ENCODE measurements at regions not wholly inside any gene's neighbourhood (a gene's known extent, or its start where the extent isn't known, plus 50 kb on each side); places are given as distances from the start of the nearest gene placed in this dataset.
A peak's percentile ranks its signal among the peaks of the same experiment; 100 is the strongest.
"Not testable (repeated sequence)": the region's sequence is repeated elsewhere in the genome, so short reads cannot be mapped to it uniquely, and the experiment has no call there.

DNA sequence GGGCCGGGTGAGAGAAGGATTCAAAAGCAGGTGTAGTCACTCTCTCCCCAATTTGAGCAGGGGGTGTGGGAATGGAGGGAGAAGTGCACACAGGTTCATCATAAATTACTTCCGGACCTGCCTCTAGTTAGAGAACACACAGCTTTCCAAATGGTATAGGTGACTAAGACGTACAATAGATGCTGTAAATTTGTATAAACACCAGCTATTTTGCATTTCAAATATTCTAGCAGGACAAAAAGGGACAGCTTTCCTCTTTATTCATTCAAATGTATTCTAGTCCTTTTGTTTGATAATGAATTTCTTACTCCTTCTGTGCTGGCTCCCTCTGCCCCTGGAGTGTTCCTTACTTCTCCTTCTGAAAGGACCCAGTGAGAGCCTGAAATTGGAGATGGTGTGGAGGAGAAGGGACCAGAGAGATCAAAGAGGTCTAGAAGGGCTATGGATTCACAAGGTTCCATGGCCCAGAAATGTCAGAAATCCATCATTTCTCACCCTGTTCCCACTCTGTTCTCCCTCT lies 53.2 kb upstream of the SH3BP4 start:
- no peak for DNase-seq

DNA sequence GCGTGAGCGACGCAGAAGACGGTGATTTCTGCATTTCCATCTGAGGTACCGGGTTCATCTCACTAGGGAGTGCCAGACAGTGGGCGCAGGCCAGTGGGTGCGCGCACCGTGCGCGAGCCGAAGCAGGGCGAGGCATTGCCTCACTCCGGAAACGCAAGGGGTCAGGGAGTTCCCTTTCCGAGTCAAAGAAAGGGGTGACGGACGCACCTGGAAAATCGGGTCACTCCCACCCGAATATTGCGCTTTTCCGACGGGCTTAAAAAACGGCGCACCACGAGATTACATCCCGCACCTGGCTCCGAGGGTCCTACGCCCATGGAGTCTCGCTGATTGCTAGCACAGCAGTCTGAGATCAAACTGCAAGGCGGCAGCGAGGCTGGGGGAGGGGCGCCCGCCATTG lies 63.4 kb upstream of the SH3BP4 start:
- not testable (repeated sequence) for DNase-seq

DNA sequence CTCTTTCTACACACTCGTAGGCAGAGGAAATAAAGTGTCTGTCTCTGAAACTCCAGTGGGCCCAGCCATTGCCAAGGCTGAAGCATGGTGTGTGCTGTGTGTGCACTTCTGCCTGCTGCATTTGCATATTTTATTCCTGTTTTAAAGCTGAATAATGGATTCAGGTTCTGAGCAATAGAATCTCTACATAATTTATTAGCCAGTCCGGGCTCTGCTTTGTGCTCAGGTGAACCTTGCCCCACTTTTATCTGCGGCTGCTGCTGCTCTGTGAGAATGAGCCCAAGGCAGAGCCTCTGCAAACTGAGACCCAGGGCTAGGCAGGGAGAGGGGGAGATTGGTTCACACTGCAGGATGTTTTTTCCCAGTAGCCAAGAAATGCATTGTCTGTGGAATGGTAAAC lies 64.6 kb upstream of the SH3BP4 start:
- DNase-seq, result no peak

DNA sequence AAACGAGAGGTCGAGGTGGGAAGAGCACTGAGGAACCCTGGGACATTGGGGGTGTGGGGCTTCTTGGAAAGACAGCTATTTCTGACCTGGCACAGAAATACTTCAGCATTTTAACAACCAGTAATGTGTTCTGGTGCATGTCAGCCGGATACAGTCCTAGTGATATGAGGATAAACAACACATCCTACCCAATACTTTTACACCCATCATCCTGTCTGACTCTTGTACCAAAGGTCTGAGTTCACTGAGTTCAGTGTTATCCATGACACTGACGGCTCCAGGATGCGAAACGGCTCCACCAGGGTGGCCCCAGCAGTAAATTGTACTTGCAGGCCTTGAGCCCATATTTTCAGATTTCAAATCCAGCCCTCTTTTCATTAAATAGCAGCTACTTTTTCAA lies 65.9 kb upstream of the SH3BP4 start:
- no peak for DNase-seq

DNA sequence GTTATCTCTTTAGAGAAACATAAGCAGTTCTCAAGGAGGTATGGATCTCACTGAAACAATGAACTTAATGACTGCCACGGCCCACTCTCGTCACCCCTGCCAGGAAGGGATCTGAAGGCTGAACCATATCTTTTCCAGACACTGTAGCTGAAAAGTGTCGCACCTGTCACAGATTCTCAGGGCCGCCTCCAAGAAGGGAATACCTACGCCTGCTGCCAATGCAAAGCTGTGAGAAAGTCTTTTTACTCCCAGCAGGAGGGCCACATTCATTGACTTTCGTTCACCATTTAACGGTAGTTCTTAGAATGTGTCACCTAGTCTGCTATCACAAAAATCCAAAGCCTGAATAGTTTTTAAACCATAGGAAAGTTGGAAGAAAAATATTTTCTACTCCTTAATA lies 66.7 kb upstream of the SH3BP4 start:
- DNase-seq, result no peak

DNA sequence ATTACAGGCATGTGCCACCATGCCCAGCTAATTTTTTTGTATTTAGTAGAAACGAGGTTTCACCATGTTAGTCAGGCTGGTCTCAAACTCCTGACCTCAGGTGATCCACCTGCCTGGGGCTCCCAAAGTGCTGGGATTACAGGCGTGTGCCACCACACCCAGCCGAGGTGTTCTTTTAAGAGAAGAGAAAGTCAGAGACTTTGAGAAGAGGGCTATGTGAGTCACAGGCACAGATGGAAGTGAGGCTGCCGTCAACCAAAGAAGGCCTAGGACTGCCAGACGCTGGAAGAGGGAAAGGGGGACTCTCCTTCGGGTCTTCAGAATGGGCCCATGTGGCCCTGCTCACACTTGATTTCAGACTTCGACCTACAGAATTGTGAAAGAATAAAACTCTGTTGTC lies 67.2 kb upstream of the SH3BP4 start:
- no peak for DNase-seq

DNA sequence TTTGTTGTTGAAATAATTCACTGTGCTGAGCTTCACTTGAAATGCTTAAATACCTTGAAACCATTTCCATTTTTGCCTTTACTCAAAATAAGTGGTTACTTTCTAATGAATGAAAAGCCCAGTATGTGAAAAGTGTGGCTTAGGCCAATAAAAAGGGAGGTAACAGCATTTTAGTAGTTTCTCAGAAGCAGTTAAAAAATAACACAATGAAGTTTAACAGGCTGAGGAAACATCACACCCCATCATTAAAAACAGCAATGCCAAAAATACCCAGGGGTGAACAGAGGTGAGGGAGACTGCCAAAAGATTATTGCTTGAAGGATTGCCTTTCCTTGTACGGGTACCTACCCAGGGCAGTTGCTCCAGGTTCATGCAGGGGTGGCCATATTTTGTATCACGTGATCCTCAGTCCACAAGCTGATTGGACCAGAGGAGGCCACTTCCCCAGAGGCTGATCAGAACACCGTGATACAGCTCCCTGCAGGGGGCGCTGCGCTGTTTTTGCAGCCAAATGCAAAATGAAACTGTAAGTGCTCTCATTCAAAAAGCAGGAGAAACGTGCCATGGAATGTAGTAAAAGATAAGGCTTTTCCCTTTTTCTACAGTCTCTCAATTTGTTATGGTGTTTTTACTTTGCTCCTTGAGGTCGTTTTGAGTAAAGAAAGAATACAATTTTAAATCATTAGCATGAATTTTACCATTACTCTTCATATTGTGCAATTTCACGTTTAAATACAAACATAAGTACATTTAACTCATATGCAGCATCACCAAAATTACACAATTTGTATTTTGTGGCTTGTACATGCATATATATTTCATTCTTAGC lies 70.2 kb upstream of the SH3BP4 start:
- peak; percentile 40 for DNase-seq

DNA sequence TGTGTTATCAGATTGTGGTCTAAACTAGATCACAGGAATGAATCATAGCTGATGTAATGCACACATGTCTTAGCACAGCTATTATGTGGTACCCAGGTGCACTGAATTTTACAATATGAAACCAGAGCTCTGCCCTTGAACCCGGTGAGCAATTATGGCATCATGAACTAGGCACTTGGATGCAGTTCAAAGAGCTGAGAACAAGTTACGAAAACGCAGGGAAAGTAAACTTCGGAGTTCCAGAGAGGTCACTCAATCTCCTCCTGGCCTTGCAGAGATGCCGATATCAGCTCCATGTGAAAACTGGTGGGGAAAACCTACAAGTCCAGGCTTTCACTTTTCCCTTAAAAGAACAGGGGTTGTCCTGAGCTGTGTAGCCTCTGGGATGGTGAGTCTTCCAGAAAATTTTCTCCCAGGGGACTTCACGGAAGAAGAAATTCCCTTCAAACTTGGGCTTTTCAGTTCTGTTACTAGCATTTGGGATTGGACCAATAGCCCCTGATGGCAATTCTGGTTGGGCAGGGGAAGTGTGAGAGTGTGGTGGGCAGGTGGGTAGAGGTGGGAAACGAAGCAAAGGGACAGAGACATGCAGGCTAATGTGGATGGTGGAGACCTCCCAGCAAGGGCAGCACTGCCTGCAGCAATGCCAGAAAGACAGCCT lies 71.1 kb upstream of the SH3BP4 start:
- no peak for DNase-seq

DNA sequence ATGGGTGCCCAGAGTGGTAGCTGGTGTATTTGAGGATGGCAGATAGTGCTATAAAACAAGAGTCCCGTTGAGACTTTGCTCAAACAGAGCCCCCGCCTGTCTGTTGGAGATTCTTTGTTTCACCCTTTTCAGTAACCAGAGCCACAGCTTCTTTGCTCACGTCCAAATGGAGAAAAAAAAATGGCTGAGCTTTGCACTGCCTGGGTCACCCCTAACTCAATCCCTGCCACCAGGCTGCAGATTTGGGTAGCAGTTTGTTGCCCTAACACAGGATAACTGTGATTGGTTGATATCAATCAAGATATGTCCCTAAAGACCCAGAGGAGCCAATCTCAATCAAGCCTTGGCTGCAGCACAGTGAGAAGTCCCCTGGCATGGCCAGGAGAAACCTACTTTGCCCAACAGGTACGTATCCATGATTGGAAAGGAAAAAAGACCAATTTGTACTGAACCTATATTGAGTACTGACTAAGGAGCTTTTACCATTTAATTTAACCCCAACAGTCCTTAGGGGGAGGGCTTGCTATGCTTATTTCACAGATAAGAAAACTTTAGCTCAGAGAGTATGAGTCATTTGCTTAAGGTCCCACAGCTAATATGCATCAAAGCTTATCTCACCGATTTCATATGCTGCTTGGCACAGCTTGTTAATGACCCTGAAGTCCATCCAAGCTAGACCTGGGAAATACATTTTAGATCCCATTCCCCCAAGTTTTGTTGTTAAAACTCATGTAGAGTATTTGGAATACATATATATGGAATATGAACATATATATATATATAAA lies 72.0 kb upstream of the SH3BP4 start:
- no peak for DNase-seq

DNA sequence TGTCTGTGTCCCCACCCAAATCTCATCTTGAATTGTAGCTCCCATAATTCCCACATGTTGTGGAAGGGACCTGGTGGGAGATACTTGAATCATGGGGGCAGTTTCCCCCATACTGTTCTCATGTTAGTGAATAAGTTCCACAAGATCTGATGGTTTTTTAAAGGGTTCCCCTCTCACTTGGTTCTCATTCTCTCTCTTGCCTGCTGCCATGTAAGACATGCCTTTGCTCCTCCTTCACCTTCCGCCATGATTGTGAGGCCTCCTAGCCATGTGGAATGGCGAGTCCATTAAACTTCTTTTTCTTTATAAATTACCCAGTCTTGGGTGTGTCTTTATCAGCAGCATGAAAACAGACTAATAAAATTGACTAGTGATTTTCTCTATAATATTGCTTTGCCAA lies 75.2 kb upstream of the SH3BP4 start:
- not testable (repeated sequence) for DNase-seq

DNA sequence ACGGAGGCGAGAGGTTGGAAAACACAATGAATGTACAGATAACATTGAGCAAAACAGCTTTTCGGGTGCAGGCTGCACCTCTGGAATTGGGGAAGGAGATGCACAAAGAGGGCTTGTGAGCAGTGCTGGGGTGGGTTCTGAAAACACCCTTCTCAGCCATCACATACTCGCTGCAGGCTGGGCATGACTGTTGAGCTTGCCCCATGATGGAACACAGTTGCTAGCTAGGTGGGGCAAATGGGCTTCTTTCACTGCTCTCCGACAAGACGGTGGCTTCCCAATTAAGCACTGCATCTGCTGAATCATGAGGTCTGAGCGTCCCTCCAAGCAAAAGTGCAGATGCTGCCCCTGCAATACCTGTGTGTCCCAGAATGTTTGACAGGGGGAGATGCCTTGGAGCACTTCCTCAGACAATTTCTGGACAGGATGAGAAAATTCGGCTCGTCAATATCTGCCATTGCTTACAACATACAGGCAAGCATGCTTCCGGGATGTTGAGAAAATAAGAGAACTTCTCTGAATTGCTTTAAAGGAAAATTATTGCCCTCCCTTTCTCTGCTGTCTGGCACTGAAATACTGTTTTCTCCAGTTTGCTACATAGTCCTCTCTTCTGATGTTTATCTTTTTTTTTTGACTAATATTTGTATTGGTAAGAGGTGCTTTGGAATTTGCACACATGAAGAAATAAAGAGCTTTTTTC lies 77.3 kb upstream of the SH3BP4 start:
- no peak for DNase-seq

DNA sequence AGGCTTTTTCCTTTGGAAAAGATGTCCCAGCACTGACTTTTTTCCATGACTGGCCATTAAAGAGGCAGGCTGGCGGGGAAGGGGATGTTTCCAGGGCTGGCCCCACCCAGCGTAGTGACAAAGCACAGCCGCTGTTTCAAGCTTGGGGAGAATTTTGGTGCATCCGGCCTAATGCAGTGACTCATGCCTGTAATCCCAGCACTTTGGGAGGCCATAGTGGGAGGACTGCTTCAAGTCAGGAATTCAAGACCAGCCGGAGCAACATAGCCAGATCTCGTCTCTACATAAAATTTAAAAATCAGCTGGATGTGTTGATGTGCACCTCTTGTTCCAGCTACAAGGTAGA lies 78.0 kb upstream of the SH3BP4 start:
- DNase-seq, result no peak

DNA sequence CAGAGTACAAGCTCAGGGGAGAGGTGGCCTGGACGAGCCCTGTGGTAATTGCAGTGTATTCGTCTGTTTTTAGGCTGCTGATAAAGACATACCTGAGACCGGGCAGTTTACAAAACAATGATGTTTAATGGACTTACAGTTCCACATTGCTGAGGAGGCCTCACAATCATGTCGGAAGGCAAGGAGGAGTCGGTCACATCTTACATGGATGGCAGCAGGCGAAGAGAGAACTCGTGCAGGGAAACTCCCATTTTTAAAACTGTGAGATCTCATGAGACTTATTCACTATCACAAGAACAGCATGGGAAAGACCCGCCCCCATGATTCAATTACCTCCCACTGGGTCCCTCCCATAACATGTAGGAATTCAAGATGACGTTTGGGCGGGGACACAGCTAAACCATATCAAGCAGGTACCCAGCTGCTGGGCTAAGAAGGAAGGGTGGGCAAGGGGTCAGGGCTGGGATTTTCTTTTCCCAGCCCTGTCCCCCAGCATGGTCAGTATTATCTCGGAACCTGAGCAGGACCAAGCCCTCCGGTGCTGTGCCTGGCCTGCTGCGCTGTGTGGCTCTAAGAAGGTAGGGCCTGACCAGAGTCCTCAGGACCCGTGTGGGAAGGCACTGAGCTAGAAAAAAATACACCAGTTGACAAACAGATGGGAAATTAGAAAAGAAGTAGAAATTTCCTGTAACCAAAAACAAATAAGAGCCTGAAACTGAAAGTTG lies 78.6 kb upstream of the SH3BP4 start:
- no peak for DNase-seq

DNA sequence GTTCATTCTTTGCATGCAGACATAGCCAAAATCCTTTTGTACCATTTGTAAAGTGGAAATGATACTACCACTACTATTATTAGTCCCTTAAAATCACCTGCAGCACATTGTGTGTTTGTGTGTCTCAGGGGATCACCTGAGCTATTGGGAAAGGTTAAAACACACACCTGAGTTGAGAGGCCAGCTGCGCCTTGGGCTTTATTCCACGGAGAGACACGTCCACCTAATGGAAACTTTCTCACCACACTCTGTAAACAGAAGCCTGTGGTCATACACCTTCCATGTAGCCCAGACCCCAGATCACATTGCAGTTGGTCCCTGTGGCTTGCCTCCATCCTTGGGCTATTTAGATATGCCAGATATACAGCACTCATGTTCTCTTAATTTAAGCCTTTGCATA lies 81.8 kb upstream of the SH3BP4 start:
- DNase-seq, result no peak

DNA sequence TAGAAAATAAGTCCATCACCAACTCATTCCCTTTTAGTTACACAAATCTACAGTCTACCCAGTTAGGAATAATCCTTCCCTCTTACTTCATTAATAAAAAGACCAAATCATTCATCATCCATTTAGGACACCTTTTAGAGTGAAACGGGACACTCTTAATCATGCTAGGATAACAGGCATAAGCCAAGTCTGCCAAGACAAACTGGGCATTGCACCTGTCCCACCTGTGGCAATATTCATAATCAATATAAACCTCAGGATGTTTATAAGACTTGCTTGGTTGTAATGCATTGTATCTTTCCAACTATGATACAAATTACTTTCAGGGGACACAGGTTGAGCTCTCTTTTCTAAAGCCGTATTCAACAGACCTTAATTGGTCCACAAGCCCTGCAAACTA lies 82.7 kb upstream of the SH3BP4 start:
- DNase-seq, result no peak

DNA sequence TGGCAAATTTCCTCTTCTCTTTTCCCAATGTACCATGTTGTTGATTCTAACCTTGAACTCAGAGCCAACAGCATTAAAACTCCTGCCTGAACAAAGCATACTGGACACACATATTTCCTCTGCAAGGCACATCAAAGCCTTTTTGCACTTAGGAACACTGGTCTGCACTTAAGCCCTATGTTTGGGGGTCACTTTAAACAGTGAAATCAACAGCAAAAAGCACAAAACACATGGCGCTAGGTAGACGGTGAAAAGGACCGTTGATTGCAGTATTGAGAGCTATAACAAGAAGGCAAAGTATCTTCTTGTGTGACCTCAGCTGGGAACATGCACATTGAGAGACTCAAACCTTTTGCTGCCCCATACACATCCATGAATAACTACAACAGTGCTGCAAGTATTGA lies 83.9 kb upstream of the SH3BP4 start:
- no peak for DNase-seq

DNA sequence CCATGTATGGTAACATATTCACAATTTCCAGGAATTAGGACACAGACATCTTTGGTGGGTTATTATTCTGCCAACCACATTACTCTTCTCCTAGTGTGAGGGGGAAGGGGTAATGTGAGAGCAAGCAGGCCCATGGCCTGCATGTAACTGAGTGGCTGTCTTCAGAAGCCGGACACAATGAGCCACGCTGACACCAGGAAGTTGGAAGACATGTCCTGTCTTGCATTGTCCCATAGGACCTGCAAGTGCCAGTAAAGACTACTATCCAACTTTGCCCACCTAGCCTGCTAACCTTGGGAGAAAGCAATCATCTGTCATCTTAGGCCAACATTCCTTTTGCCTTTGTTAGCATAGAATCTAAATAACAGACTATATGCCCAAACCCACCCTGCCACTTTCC lies 86.2 kb upstream of the SH3BP4 start:
- DNase-seq, result no peak

DNA sequence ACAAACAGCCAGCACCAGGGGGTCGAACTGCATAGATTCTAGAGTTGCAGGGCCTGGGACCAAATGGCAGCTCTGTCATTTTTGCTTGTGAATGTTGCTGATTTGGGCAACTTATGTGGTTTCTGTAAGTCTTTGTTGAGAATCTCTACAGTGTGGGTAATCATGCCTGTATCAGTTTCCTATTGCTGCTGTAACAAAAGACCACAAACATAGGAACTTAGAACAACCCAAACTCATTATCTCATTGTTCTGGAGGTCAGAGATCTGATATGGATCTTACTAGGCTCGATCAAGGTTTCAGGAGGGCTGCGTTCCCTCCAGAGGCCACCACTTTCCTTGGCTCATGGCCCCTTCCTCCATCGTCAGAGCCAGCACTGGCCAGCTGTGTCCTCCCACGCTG lies 86.8 kb upstream of the SH3BP4 start:
- DNase-seq, result no peak

DNA sequence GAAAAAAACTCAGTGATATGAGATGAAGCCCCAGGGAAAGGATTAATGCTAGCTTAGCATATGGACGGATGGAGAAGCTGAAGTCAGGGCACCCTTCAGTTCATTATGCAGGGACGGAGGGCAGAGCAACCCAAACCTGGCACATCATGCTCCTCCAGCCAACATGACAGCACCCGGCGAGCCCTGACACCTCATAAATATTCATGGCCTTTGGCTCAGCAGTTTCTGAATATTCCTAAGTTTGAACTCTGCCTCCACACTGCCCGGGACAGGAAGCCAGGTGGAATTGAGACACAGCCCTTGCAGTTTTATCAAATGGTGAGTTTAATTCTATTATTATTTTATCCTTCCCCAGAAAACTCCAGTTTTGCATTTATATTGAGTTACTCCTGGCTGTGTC lies 87.3 kb upstream of the SH3BP4 start:
- no peak for DNase-seq

DNA sequence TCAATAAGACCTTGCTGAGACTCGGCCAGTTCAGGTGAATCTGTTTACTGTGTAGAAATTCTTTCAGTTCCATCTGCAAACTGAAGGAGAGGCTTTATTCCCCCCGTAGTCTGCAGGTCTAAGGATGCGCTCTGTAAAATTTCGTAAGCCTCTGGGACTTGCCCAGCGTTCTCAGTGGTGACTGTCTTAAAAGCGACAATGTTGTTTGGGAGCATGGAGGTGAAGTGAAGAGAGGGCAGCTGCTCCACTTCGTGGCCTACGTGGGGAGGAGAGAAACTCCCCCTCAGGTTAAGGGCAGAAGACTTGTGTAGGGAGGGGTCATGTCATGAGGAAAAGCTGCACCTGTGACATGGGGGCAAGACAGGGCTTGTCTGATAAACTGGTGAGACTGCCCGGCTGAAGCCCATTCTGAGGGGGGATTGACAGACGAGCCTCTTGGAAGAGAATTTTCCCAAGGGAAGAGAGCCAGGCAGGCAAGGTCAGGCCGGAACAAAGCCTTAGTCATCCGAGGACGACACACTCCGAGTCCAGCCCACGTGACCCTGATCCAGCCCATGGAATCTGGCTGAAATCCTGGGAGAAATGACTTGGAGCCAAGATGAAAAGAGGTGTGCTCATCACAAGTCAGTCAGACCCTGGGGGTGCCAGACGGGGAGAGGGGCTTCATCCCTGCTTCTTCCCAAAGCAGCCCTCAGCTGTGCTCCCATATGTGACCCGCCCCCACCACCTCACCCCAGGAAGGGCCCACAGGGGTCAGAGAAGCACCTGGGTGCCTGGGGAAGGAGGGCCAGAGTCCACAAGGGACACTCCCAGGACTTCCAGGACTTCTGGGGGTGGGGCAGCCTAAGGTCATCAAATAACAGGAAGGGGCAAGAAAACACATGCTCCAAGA lies 88.5 kb upstream of the SH3BP4 start:
- DNase-seq, result no peak
